SK-N-MC (cell line): ENCODE measurements at regions not wholly inside any gene's neighbourhood (a gene's known extent, or its start where the extent isn't known, plus 50 kb on each side); places are given as distances from the start of the nearest gene placed in this dataset.
"Not testable (repeated sequence)": the region's sequence is repeated elsewhere in the genome, so short reads cannot be mapped to it uniquely, and the experiment has no call there.

ENCODE experiments used
- DNase-seq: peaks from one replicate; pipeline ENCODE4 v3.0.0-alpha.2; 2011; ENCODE audit warnings: low read depth, low spot score
- H3K27ac ChIP-seq: fragments of 200-600 bp; sonication (generic); 2 replicates; pipeline ENCODE4 v1.5.1; 2016; ENCODE audit warnings: mixed run types
- H3K36me3 ChIP-seq: fragments of 200-600 bp; sonication (generic); 2 replicates; pipeline ENCODE4 v1.6.1; 2017; ENCODE audit warnings: antibody characterized with exemption, low read length, mixed read lengths; ENCODE audit not compliant: insufficient read depth
- H3K4me3 ChIP-seq: fragments of 200-600 bp; sonication (generic); 2 replicates; pipeline ENCODE4 v1.5.1; 2016
- H3K9ac ChIP-seq: fragments of 200-600 bp; sonication (generic); 2 replicates; pipeline ENCODE4 v1.8.0; 2017; ENCODE audit warnings: mixed run types, mixed read lengths; ENCODE audit not compliant: insufficient read length
- H3K9me3 ChIP-seq: fragments of 200-600 bp; sonication (generic); 2 replicates; pipeline ENCODE4 v1.6.1; 2017; ENCODE audit warnings: low read depth, mild to moderate bottlenecking, antibody characterized with exemption, low read length, moderate library complexity, mixed read lengths
- EZH2 ChIP-seq: fragments of 200-600 bp; sonication (generic); IDR thresholded peaks from one replicate; pipeline ENCODE4 v1.6.1; 2017; ENCODE audit warnings: antibody characterized with exemption
- FOXP2 ChIP-seq: optimal IDR thresholded peaks from 2 replicates; pipeline ENCODE3; 2011; ENCODE audit warnings: mild to moderate bottlenecking, moderate library complexity; ENCODE audit not compliant: insufficient read depth; ENCODE audit errors: extremely low read length, control extremely low read depth
- POLR2AphosphoS5 ChIP-seq: IDR thresholded peaks from 2 replicates; pipeline ENCODE4 v1.6.1; 2012; ENCODE audit warnings: mild to moderate bottlenecking, low read depth, low read length, borderline replicate concordance

DNA sequence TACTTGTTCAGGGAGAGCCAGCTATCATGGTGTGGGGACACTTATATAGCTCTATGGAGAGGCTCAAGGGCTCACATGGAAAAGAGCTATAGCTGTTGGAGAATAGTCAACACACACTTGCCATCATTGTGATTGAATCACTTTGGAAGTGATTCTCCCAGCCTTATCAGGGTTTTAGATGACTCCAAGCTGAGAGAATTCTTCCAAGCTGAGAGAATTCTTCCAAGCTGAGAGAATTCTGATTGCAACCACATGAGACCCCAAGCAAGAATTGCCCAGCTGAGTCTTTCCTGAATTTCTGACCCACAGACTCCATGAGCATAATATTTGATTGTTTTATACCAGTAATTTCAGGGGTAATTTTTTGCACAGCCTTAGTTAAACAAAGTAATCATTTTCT is 1318.3 kb upstream of the RAG2 start:
- TF ChIP-seq FOXP2 (no peak), EZH2 (no peak), POLR2AphosphoS5 (no peak)
- no peak overlapping the region for H3K27ac ChIP-seq
- H3K36me3 ChIP-seq: no peaks in the 10 kb centered on the region
- no peak for DNase-seq
- H3K9ac ChIP-seq: no peak overlapping the region
- H3K4me3 ChIP-seq: no peak overlapping the region
- no peaks in the 10 kb centered on the region for H3K9me3 ChIP-seq

DNA sequence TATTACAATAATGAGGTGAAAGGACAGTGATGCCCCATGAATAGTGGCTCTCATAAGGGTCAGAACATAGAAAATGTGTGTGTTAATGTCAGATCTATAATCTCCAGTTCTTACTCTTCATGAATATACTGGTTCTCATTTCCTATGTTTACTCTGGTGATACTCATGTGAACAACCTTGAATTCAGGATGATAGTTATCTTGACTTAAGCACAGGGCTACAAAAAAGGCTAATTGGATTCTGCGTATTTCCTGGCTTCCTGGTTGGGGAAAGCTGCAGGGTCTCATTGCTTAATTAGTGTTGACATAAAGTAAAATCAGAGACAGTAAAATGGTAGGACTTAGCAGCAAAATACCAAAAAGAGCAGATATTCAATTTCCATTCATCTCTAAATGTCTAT is 1316.8 kb upstream of the RAG2 start:
- DNase-seq: no peak
- H3K27ac ChIP-seq: no peak overlapping the region
- TF ChIP-seq EZH2: no peak
- no peak for TF ChIP-seq POLR2AphosphoS5
- no peak for TF ChIP-seq FOXP2
- no peaks in the 10 kb centered on the region for H3K9me3 ChIP-seq
- H3K4me3 ChIP-seq: no peak overlapping the region
- no peaks in the 10 kb centered on the region for H3K36me3 ChIP-seq
- no peak overlapping the region for H3K9ac ChIP-seq

- Histone ChIP-seq H3K4me3 (no peak overlapping the region), H3K9ac (no peak overlapping the region), H3K36me3 (no peaks in the 10 kb centered on the region), H3K9me3 (no peaks in the 10 kb centered on the region), H3K27ac (no peak overlapping the region)
- TF ChIP-seq POLR2AphosphoS5 (no peak), EZH2 (no peak), FOXP2 (no peak)
- no peak for DNase-seq
Measured at GRCh38 chr11:37908219-37908548, 1310.1 kb upstream of the RAG2 start.

DNA sequence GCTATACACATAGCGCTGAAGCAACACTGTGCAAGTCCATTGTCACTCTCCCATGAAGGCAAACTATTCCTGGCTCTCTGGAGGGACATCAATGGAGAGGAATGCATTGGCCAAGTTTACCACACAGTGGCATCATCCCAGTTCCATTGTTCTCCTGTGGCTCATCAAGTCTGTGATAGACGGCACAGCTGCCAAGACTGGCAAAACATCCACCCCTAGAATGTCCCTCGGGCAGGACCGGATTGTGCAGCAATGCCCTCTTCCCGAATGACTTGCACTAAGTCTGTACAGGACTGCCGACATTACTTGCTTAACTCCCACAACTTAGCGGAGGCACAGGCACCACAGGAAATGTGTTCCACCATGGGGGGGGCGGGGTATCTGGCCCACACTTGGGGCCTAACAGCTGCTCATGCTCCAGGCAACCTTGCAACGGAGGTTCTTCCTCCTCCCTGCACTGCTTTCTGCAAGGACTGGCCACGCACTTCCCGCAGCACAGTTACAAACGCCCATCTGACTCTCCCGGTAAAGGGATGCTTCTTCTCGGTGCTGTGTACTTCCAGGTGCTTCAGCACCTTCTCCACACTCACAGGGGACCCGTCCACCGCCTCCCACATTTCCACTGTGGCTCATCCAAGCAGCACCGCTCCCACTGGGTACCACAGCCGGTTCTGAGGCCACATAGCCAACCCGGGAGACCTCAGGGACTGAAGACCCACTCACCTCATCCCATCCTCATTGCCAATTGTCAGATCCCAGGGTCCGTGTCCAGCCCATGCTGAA is 1309.6 kb upstream of the RAG2 start:
- no peak overlapping the region for H3K9ac ChIP-seq
- H3K36me3 ChIP-seq: no peaks in the 10 kb centered on the region
- no peak overlapping the region for H3K27ac ChIP-seq
- H3K4me3 ChIP-seq: no peak overlapping the region
- TF ChIP-seq FOXP2: no peak
- H3K9me3 ChIP-seq: no peaks in the 10 kb centered on the region
- DNase-seq: no peak

- H3K36me3 ChIP-seq: no peaks in the 10 kb centered on the region
- H3K9me3 ChIP-seq: no peaks in the 10 kb centered on the region
- TF ChIP-seq EZH2 (no peak), POLR2AphosphoS5 (no peak), FOXP2 (no peak)
- H3K9ac ChIP-seq: no peak overlapping the region
- H3K4me3 ChIP-seq: no peak overlapping the region
- DNase-seq: no peak
- H3K27ac ChIP-seq: no peak overlapping the region
Measured at GRCh38 chr11:37905707-37906417, 1307.8 kb upstream of the RAG2 start.

DNA sequence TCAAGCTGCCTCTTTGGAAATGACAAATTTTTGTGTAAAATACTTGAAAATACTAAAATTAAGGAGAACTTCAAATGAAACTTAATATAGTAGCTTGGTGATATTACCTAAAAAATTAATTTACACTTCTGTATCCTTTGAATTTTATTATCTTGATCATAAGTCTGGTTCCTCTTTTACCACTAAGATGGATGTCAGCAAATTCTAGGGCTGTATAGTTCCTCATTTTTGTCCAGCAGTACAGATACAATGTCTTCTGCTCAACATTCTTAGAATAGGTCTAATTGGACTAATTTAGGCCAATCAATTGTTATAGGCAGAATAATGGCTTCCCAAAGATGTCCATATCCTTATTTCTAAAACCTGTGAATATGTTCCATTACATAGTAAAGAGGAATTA is 1298.0 kb upstream of the RAG2 start:
- Histone ChIP-seq H3K27ac (no peak overlapping the region), H3K4me3 (no peak overlapping the region), H3K36me3 (no peaks in the 10 kb centered on the region), H3K9ac (no peak overlapping the region), H3K9me3 (no peaks in the 10 kb centered on the region)
- TF ChIP-seq EZH2: no peak
- TF ChIP-seq POLR2AphosphoS5: no peak
- no peak for TF ChIP-seq FOXP2
- no peak for DNase-seq

DNA sequence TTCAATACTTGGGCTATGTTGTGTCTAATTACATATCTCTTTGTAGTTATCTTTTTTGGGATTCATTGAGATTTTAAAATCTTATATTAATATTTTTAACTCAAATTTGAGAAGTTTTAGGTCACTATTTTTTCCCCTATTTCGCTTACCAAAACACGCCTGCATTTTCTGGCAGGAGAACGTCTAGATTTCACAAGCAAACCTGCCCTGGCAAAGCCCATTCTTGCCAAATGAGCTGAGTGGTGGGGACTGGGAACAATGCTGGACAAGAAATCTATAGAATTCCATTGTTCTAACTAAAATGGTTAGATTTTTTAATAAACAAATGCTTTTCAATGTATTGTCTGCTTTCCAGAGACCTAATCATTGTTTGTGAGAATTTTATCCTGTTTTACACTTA is 1283.7 kb upstream of the RAG2 start:
- Histone ChIP-seq H3K9ac (no peak overlapping the region), H3K4me3 (no peak overlapping the region), H3K9me3 (no peaks in the 10 kb centered on the region), H3K36me3 (no peaks in the 10 kb centered on the region), H3K27ac (no peak overlapping the region)
- TF ChIP-seq FOXP2: no peak
- TF ChIP-seq POLR2AphosphoS5: no peak
- TF ChIP-seq EZH2: no peak
- no peak for DNase-seq

DNA sequence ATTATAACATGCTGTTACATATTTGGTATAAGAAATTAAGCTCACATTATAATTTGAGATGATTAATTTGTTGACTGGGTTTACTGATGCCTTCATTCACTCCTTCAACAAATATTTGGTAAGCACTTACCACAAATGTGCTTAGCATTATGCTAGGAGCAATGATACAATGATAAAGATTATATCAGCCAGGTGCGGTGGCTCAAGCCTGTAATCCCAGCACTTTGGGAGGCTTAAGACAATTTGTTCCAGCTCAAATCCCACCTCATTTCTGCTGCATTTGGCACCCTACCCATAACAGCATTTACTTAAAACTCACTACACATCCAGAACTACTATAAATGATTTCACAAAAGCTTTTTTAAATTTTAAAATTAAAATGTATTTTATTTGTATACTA is 1263.6 kb upstream of the RAG2 start:
- Histone ChIP-seq H3K9me3 (no peaks in the 10 kb centered on the region), H3K9ac (no peak overlapping the region), H3K36me3 (no peaks in the 10 kb centered on the region), H3K27ac (no peak overlapping the region), H3K4me3 (no peak overlapping the region)
- TF ChIP-seq EZH2 (no peak), POLR2AphosphoS5 (no peak), FOXP2 (no peak)
- no peak for DNase-seq

- not testable (repeated sequence) for H3K4me3 ChIP-seq, H3K9me3 ChIP-seq, H3K27ac ChIP-seq, H3K9ac ChIP-seq, H3K36me3 ChIP-seq, DNase-seq
Measured at GRCh38 chr11:37858806-37859537, 1260.9 kb upstream of the RAG2 start.
